Smooth muscle cell (in vitro differentiated cells): ENCODE measurements at regions not wholly inside any gene's neighbourhood (a gene's known extent, or its start where the extent isn't known, plus 50 kb on each side); places are given as distances from the start of the nearest gene placed in this dataset.

Experiments used
- DNase-seq: peaks from one replicate; lab custom pipeline; 2025; ENCODE audit not compliant: unreplicated experiment; lab: John Stamatoyannopoulos, UW
- H2AFZ ChIP-seq: fragments of 200-600 bp; sonication (generic); 2 replicates; pipeline ENCODE4 v1.6.0; 2016; ENCODE audit warnings: antibody characterized with exemption, low read depth, mild to moderate bottlenecking
- H3F3A ChIP-seq: fragments of 200-600 bp; sonication (generic); 2 replicates; pipeline ENCODE4 v1.6.0; 2017; ENCODE audit warnings: antibody characterized with exemption, low read depth
- H3K27ac ChIP-seq: fragments of 200-600 bp; sonication (generic); 2 replicates; pipeline ENCODE4 v1.5.1; 2016; ENCODE audit warnings: low read depth, mild to moderate bottlenecking
- H3K27me3 ChIP-seq: fragments of 200-600 bp; sonication (generic); 2 replicates; pipeline ENCODE4 v1.6.1; 2016; ENCODE audit warnings: low read depth, mild to moderate bottlenecking
- H3K36me3 ChIP-seq: fragments of 200-600 bp; sonication (generic); 2 replicates; pipeline ENCODE4 v1.5.1; 2016; ENCODE audit warnings: low read depth
- H3K4me1 ChIP-seq: fragments of 200-600 bp; sonication (generic); 2 replicates; pipeline ENCODE4 v1.5.1; 2016; ENCODE audit warnings: low read depth
- H3K4me2 ChIP-seq: fragments of 200-600 bp; sonication (generic); 2 replicates; pipeline ENCODE4 v1.6.0; 2016; ENCODE audit warnings: mild to moderate bottlenecking
- H3K4me3 ChIP-seq: fragments of 200-600 bp; sonication (generic); 2 replicates; pipeline ENCODE4 v1.5.1; 2016; ENCODE audit warnings: mild to moderate bottlenecking
- H3K79me2 ChIP-seq: fragments of 200-600 bp; sonication (generic); 2 replicates; pipeline ENCODE4 v1.6.0; 2016; ENCODE audit warnings: low read depth, mild to moderate bottlenecking
- H3K9ac ChIP-seq: fragments of 200-600 bp; sonication (generic); 2 replicates; pipeline ENCODE4 v1.6.0; 2016; ENCODE audit warnings: low read depth
- H3K9me3 ChIP-seq: fragments of 200-600 bp; sonication (generic); replicated peaks from 2 replicates; pipeline ENCODE4 v1.5.1; 2016; ENCODE audit warnings: low read depth
- H4K20me1 ChIP-seq: fragments of 200-600 bp; sonication (generic); 2 replicates; pipeline ENCODE4 v1.6.0; 2016; ENCODE audit warnings: low read depth
- WGBS: methylation state at CpG from one replicate; pipeline ENCODE4 v1.1.7; 2016; ENCODE audit warnings: low lambda C conversion rate; 5-methylcytosine and 5-hydroxymethylcytosine counted together
- TF ChIP-seq, protein P1 (sequence below): fragments of 200-600 bp; sonication (generic); IDR thresholded peaks from 2 replicates; pipeline ENCODE4 v1.5.1; 2017; ENCODE audit warnings: borderline replicate concordance, mild to moderate bottlenecking, antibody characterized with exemption; ENCODE audit not compliant: insufficient read depth, poor library complexity, severe bottlenecking

DNA sequence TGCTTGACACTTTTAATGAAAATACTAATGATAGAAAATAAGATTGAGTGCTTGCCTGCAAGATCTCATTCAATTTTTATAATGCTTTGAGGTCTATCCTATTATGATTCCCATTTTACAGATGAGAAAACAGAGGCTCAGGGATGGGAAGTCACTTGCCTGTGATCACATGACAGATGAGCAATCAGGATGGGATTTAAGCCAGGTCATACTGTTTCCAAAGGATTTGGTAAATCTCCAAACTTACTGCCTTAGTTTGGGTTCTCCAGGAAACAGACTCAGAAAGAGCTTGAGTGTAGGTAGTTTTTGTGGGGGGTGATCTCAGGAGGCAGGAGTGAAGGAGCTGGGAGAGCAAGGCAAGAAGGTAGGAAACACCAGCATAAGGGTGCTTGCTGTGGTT is 456.3 kb downstream of the MAFB start:
- Histone ChIP-seq H3K4me2 (no peak overlapping the region), H3K9ac (no peak overlapping the region), H2AFZ (no peak overlapping the region), H3K9me3 (no peaks in the 10 kb centered on the region), H3K36me3 (no peaks in the 10 kb centered on the region), H4K20me1 (no peaks in the 10 kb centered on the region), H3K79me2 (no peaks in the 10 kb centered on the region), H3K27me3 (peaks cover 5% of the 10 kb centered on the region), H3F3A (no peaks in the 10 kb centered on the region), H3K4me3 (no peak overlapping the region), H3K27ac (no peak overlapping the region), H3K4me1 (no peaks in the 10 kb centered on the region)
- DNase-seq: no peak
- TF ChIP-seq, protein P1, sequence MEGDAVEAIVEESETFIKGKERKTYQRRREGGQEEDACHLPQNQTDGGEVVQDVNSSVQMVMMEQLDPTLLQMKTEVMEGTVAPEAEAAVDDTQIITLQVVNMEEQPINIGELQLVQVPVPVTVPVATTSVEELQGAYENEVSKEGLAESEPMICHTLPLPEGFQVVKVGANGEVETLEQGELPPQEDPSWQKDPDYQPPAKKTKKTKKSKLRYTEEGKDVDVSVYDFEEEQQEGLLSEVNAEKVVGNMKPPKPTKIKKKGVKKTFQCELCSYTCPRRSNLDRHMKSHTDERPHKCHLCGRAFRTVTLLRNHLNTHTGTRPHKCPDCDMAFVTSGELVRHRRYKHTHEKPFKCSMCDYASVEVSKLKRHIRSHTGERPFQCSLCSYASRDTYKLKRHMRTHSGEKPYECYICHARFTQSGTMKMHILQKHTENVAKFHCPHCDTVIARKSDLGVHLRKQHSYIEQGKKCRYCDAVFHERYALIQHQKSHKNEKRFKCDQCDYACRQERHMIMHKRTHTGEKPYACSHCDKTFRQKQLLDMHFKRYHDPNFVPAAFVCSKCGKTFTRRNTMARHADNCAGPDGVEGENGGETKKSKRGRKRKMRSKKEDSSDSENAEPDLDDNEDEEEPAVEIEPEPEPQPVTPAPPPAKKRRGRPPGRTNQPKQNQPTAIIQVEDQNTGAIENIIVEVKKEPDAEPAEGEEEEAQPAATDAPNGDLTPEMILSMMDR: no peak

DNA sequence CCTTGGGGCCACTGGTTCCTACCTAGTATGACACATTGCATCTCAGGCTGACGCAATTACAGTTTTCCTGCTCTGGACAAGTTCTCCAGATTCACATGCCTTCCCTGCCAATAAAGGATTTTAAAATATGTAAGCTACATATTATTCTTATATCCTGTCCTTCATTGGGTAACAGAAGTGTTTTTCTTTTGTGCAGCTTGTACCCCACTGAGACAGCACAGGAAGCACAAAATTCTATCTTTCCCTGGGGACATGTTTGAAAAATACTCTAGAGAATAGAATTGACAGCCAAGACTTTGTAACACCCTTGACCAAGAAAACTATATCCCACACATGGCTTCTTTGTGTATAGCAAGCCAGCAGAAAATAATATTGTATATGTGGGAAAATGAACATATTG is 456.8 kb downstream of the MAFB start:
- Histone ChIP-seq H3K36me3 (no peaks in the 10 kb centered on the region), H3F3A (no peaks in the 10 kb centered on the region), H3K9ac (no peak overlapping the region), H3K79me2 (no peaks in the 10 kb centered on the region), H3K27me3 (peaks cover 5% of the 10 kb centered on the region), H3K4me2 (no peak overlapping the region), H3K9me3 (no peaks in the 10 kb centered on the region), H3K4me3 (no peak overlapping the region), H2AFZ (no peak overlapping the region), H3K4me1 (no peaks in the 10 kb centered on the region), H3K27ac (no peak overlapping the region), H4K20me1 (no peaks in the 10 kb centered on the region)
- TF ChIP-seq, protein P1: no peak
- 89% methylated on average over 1 of the region's 1 CpG for WGBS
- no peak for DNase-seq

DNA sequence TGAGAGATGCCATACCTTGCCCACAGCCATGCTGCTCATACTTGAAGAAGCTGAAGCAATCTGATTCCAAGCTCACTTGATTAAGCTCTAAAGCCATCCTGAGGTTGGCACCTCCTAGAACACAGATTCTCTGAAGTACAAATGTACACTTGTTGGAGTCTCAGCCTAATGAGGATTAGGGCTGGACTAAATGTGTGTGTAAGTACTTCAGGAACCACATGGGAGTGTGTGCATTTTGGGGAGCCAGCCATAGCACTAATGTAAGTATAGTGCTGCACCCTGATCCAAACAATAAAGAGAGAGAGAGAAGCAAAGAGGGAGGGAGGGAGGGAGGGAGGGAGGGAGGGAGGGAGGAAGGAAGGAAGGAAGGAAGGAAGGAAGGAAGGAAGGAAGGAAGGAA is 458.6 kb downstream of the MAFB start:
- Histone ChIP-seq H2AFZ (no peak overlapping the region), H3K4me1 (no peaks in the 10 kb centered on the region), H3K27me3 (peaks cover 5% of the 10 kb centered on the region), H3K79me2 (no peaks in the 10 kb centered on the region), H3K9ac (no peak overlapping the region), H3K9me3 (no peaks in the 10 kb centered on the region), H3K36me3 (no peaks in the 10 kb centered on the region), H3F3A (no peaks in the 10 kb centered on the region), H3K4me2 (no peak overlapping the region), H3K27ac (no peak overlapping the region), H3K4me3 (no peak overlapping the region), H4K20me1 (no peaks in the 10 kb centered on the region)
- TF ChIP-seq, protein P1: no peak
- DNase-seq: no peak

DNA sequence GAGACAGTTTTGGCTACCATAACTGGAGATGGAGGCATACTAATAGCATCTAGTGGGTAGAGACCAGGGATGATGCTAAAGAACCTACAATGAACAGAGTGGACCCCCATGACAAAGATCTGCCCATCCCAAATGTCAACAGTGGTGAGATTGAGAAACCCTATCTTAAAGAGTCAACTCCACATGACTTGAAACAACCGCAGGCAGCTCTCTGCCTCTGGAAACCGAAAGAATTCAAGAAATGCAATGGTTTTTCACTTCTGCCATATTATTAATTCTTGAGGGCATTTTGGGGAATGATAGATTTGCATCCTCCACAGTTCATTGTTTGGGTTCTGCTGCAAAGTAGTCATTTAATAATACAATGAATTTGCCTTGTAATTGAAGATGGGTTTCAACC is 463.4 kb downstream of the MAFB start:
- 90% methylated on average over 2 of the region's 2 CpGs for WGBS
- TF ChIP-seq, protein P1: no peak
- DNase-seq: no peak

More for the DNA sequence above, 463.4 kb downstream of the MAFB start:
- Histone ChIP-seq H3F3A (no peaks in the 10 kb centered on the region), H3K4me3 (no peak overlapping the region), H3K9me3 (no peaks in the 10 kb centered on the region), H3K79me2 (no peaks in the 10 kb centered on the region), H3K27me3 (no peaks in the 10 kb centered on the region), H4K20me1 (no peaks in the 10 kb centered on the region), H2AFZ (no peak overlapping the region), H3K36me3 (no peaks in the 10 kb centered on the region), H3K9ac (no peak overlapping the region), H3K4me1 (no peaks in the 10 kb centered on the region), H3K27ac (no peak overlapping the region), H3K4me2 (no peak overlapping the region)
